ENCODE measurements at regions not wholly inside any gene's neighbourhood (a gene's known extent, or its start where the extent isn't known, plus 50 kb on each side); places are given as distances from the start of the nearest gene placed in this dataset.
"Not testable (repeated sequence)": the region's sequence is repeated elsewhere in the genome, so short reads cannot be mapped to it uniquely, and the experiment has no call there.

DNA sequence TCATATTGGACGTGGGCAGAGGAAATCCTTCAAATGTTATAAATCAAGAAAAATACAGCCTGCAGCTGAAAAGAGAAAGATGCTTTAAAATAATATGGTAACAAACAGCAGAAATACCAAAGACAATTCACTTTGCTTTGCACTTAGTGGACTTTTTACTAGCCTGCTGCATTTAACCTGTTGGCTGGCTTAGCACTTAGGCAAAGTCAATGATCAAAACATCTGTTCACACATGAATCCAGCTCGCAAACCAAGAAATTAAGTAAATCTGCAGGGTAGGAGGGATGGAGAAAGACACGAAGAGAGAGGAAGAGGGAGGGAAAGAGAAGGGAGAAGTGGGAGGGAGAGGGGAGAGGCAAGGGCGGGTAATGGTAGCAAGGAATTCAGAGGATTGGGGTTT lies 103.6 kb upstream of the RAB4A start:
- no peaks in the 10 kb centered on the region for H3K36me3 ChIP-seq (ENCODE audit: control insufficient read depth, insufficient read depth, low read length)
- no peaks in the 10 kb centered on the region for H3K79me2 ChIP-seq
- H3K27me3 ChIP-seq (ENCODE audit: control insufficient read depth, insufficient read depth, low read length), result no peaks in the 10 kb centered on the region
- no peak overlapping the region for H3K9ac ChIP-seq
- peaks cover 7% of the 10 kb centered on the region for H3K4me1 ChIP-seq
- no peak overlapping the region for H2AFZ ChIP-seq
- TF ChIP-seq, protein P1, sequence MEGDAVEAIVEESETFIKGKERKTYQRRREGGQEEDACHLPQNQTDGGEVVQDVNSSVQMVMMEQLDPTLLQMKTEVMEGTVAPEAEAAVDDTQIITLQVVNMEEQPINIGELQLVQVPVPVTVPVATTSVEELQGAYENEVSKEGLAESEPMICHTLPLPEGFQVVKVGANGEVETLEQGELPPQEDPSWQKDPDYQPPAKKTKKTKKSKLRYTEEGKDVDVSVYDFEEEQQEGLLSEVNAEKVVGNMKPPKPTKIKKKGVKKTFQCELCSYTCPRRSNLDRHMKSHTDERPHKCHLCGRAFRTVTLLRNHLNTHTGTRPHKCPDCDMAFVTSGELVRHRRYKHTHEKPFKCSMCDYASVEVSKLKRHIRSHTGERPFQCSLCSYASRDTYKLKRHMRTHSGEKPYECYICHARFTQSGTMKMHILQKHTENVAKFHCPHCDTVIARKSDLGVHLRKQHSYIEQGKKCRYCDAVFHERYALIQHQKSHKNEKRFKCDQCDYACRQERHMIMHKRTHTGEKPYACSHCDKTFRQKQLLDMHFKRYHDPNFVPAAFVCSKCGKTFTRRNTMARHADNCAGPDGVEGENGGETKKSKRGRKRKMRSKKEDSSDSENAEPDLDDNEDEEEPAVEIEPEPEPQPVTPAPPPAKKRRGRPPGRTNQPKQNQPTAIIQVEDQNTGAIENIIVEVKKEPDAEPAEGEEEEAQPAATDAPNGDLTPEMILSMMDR (IDR thresholded peaks at IDR 0.05), result no peak
- no peak overlapping the region for H3K4me2 ChIP-seq (ENCODE audit: low read length)
- no peak overlapping the region for H3K27ac ChIP-seq
- no peaks in the 10 kb centered on the region for H3K9me3 ChIP-seq (ENCODE audit: control insufficient read depth, low read length)
- no peak overlapping the region for H3K4me3 ChIP-seq (ENCODE audit: low read depth, low read length)

DNA sequence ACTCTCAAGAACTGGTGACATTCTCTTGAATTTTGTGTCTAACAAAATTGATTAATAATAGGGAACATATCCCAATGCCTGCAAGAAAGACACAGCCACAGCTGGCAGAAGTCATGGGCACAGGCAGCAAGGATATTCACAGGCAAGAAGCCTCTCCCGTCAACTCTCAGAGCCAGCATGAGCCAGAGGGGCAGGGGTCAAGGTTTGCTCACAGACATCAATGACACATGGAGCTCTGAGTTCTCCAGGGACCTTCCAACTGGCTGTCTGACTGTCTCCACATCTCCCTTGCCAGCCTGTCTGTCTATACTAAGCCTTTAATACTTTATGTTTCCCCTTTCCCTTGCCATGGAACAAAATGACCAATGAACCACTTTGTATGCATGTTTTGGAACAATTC lies 101.5 kb upstream of the RAB4A start:
- Histone ChIP-seq H3K79me2 (no peaks in the 10 kb centered on the region), H3K36me3 (ENCODE audit: control insufficient read depth, insufficient read depth, low read length) (no peaks in the 10 kb centered on the region), H3K9ac (no peak overlapping the region), H3K4me1 (peaks cover 7% of the 10 kb centered on the region), H3K4me3 (ENCODE audit: low read depth, low read length) (no peak overlapping the region), H3K9me3 (ENCODE audit: control insufficient read depth, low read length) (no peaks in the 10 kb centered on the region), H3K27me3 (ENCODE audit: control insufficient read depth, insufficient read depth, low read length) (no peaks in the 10 kb centered on the region), H3K27ac (no peak overlapping the region), H3K4me2 (ENCODE audit: low read length) (no peak overlapping the region), H2AFZ (no peak overlapping the region)
- TF ChIP-seq, protein P1 (IDR thresholded peaks at IDR 0.05), result no peak

DNA sequence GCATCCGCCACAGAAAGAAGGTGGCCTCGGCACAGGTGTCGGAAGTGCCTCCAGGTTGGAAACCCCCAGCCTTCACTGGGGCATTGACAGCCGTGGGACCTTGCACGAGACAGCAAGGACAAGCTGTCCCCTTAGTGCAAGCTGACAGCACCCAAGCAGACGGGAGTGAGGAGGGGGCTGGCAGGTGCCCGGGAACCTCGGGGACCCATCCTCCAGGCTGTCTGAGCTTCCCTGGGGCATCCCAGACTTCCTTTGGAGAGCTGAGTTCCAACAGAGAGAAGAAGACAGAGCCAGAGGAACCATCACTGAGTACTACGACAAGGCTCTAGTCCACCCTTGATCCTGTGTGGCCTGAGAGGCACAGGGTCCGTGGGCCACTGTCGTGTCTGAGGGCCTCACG lies 100.6 kb upstream of the RAB4A start:
- no peaks in the 10 kb centered on the region for H3K4me1 ChIP-seq
- no peak overlapping the region for H3K27ac ChIP-seq
- no peaks in the 10 kb centered on the region for H3K36me3 ChIP-seq (ENCODE audit: control insufficient read depth, insufficient read depth, low read length)
- TF ChIP-seq, protein P1 (IDR thresholded peaks at IDR 0.05), result no peak
- no peak overlapping the region for H3K9ac ChIP-seq
- no peak overlapping the region for H2AFZ ChIP-seq
- no peaks in the 10 kb centered on the region for H3K27me3 ChIP-seq (ENCODE audit: control insufficient read depth, insufficient read depth, low read length)
- H3K79me2 ChIP-seq, result no peaks in the 10 kb centered on the region
- no peaks in the 10 kb centered on the region for H3K9me3 ChIP-seq (ENCODE audit: control insufficient read depth, low read length)
- no peak overlapping the region for H3K4me2 ChIP-seq (ENCODE audit: low read length)
- no peak overlapping the region for H3K4me3 ChIP-seq (ENCODE audit: low read depth, low read length)

DNA sequence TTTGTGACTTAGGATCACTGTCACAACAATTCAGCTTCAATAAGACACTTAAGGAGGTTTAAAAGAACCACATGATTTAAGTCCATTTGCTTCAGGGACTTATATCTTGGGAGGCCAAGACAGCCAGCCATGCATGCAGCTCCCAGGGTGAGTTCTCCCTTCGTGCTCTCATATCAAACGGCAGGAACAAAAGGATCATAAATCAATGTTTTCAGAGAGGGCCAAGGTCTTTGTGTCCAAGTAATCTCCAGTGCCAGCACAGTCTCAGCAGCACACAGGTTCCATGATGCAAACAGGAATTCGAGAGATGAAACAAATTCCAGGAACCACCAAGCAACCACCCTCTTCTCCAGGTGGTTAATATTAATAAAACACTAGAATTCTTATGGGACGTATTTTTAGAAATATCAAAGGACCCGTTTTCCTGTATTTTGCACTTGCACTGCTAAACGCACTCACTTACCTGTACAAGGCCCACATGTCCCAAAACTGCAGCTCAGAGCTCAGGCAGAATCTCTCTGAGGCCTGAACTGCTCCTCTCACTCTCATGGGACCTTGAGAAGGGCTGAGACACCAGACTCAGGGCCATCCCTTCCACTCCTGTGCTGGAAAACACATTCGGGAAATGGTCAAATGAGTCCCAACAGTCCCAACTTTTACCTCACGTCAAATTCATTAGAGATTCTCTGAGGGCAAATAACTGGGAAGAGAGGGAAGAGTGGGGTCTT lies 100.0 kb upstream of the RAB4A start:
- Histone ChIP-seq H3K27ac (no peak overlapping the region), H3K9me3 (ENCODE audit: control insufficient read depth, low read length) (no peaks in the 10 kb centered on the region), H3K4me2 (ENCODE audit: low read length) (no peak overlapping the region), H2AFZ (no peak overlapping the region), H3K9ac (no peak overlapping the region), H3K4me3 (ENCODE audit: low read depth, low read length) (no peak overlapping the region), H3K4me1 (no peaks in the 10 kb centered on the region), H3K79me2 (no peaks in the 10 kb centered on the region), H3K36me3 (ENCODE audit: control insufficient read depth, insufficient read depth, low read length) (no peaks in the 10 kb centered on the region), H3K27me3 (ENCODE audit: control insufficient read depth, insufficient read depth, low read length) (no peaks in the 10 kb centered on the region)
- TF ChIP-seq, protein P1 (IDR thresholded peaks at IDR 0.05), result no peak

DNA sequence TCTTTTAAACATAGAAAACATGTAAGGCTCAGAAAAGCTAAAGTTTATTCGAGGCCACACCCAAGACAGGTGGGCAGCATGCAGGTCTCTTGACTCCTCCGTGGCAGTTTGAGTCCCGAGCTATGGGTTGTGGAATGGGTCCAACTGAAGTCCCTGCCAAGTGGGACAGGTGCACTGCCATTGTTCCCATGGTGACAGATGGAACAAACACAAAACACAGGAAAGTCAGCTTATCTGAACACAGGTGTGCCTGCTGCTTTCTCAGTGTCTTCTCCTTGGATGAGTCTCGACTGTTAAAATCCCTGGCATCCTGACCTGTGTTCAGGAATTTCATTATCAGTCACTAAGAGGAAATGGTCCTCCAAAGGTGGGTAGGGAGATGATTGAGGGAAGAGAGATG lies 99.0 kb upstream of the RAB4A start:
- Histone ChIP-seq H3K36me3 (ENCODE audit: control insufficient read depth, insufficient read depth, low read length) (no peaks in the 10 kb centered on the region), H3K79me2 (no peaks in the 10 kb centered on the region), H3K9me3 (ENCODE audit: control insufficient read depth, low read length) (no peaks in the 10 kb centered on the region), H3K4me3 (ENCODE audit: low read depth, low read length) (no peak overlapping the region), H3K9ac (no peak overlapping the region), H3K27me3 (ENCODE audit: control insufficient read depth, insufficient read depth, low read length) (no peaks in the 10 kb centered on the region), H3K27ac (no peak overlapping the region), H3K4me2 (ENCODE audit: low read length) (no peak overlapping the region), H3K4me1 (no peaks in the 10 kb centered on the region), H2AFZ (no peak overlapping the region)
- TF ChIP-seq, protein P1 (IDR thresholded peaks at IDR 0.05), result no peak

DNA sequence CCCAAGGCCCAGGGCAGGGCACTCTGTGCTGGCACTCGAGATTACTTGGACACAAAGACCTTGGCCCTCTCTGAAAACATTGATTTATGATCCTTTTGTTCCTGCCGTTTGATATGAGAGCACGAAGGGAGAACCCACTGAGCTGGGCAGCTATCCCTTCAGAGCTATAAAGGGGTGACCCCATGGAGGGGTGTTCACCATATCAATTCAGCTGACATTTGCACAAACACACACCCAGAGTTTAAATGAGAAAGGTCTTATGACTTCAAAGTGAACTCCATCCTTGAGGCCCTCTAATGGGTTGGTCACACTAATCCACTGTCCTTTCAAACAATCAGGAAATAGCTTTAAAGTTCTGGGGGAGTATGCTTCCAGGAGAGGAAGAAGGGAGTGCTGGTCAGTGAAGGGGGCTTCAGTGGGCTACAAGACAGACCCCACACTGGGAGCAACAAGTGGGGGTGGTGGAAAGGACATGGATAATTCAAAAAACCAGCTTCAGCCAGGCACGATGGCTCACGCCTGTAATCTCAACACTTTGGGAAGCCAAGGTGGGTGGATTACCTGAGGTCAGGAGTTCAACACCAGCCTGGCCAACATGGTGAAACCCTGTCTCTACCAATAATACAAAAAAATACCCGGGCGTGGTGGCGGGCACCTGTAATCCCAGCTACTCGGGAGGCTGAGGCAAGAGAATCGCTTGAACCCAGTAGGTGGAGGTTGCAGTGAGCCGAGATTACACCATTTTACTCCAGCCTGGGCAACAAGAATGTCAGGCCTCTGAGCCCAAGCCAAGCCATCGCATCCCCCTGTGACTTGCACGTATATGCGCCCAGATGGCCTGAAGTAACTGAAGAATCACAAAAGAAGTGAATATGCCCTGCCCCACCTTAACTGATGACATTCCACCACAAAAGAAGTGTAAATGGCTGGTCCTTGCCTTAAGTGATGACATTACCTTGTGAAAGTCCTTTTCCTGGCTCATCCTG lies 97.1 kb upstream of the RAB4A start:
- not testable (repeated sequence) for H2AFZ ChIP-seq, H3K27ac ChIP-seq

More for the DNA sequence above, 97.1 kb upstream of the RAB4A start:
- not testable (repeated sequence) for H3K36me3 ChIP-seq (ENCODE audit: control insufficient read depth, insufficient read depth, low read length); H3K4me3 ChIP-seq (ENCODE audit: low read depth, low read length); H3K9me3 ChIP-seq (ENCODE audit: control insufficient read depth, low read length); H3K79me2 ChIP-seq; H3K9ac ChIP-seq; H3K4me1 ChIP-seq; H3K4me2 ChIP-seq (ENCODE audit: low read length); H3K27me3 ChIP-seq (ENCODE audit: control insufficient read depth, insufficient read depth, low read length)

All from parathyroid adenoma (tissue), 2 donors.